ENCODE measurements at regions not wholly inside any gene's neighbourhood (a gene's known extent, or its start where the extent isn't known, plus 50 kb on each side); places are given as distances from the start of the nearest gene placed in this dataset.
"Not testable (repeated sequence)": the region's sequence is repeated elsewhere in the genome, so short reads cannot be mapped to it uniquely, and the experiment has no call there.

GRCh38 chr12:83541446-83541845, 854.7 kb downstream of the TMTC2 start:
- H3K27ac Mint-ChIP-seq = no peak overlapping the region
- H3K27me3 Mint-ChIP-seq = no peaks in the 10 kb centered on the region
- H3K9me3 ChIP-seq (ENCODE audit: control insufficient read depth, low read length, poor library complexity, severe bottlenecking) = no peaks in the 10 kb centered on the region
- DNase-seq (no peak), ATAC-seq (no peak)
- H3K4me1 Mint-ChIP-seq = no peaks in the 10 kb centered on the region
- H3K36me3 Mint-ChIP-seq (ENCODE audit: low read depth) = no peaks in the 10 kb centered on the region
- no peak overlapping the region for H3K4me3 Mint-ChIP-seq

DNA sequence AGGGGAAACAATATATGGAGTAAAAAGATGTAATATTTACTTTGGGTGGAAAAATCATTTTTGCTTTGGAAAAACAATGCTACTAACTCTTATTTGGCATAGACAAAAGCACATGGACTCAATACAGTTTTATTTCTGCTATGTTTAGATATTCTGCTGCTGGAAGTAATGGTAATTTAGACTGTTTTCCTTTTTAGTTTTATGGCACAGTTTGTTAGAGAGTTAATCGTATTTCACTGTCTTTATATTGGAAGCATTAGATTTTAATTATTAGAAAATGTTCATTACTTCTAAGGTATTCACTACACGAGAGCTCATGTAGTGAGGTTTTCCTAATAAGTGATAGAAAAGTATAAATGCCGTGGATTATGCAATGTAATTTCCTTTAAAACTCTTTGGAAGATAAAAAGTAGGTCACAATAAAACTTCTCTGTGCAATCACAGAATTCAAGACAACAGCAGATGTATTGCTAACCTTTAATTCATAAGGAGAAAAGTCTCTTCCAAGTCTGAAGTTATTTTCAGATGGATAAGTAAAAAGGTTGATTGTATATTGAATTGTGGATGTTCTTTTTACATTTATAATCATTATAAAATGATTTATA, 851.8 kb downstream of the TMTC2 start:
- Mint-ChIP-seq H3K27ac (no peak overlapping the region), H3K36me3 (ENCODE audit: low read depth) (no peaks in the 10 kb centered on the region), H3K27me3 (no peaks in the 10 kb centered on the region), H3K4me1 (no peaks in the 10 kb centered on the region), H3K4me3 (no peak overlapping the region)
- H3K9me3 ChIP-seq (ENCODE audit: control insufficient read depth, low read length, poor library complexity, severe bottlenecking) = no peaks in the 10 kb centered on the region
- no peak for ATAC-seq
- DNase-seq = no peak

- DNase-seq (no peak), ATAC-seq (no peak)
- Mint-ChIP-seq H3K4me3 (no peak overlapping the region), H3K4me1 (no peaks in the 10 kb centered on the region), H3K27me3 (no peaks in the 10 kb centered on the region), H3K27ac (no peak overlapping the region), H3K36me3 (ENCODE audit: low read depth) (no peaks in the 10 kb centered on the region)
- no peaks in the 10 kb centered on the region for H3K9me3 ChIP-seq (ENCODE audit: control insufficient read depth, low read length, poor library complexity, severe bottlenecking)
Observed at GRCh38 chr12:83537428-83538053, 850.8 kb downstream of the TMTC2 start.

GRCh38 chr12:83536496-83536895, 849.8 kb downstream of the TMTC2 start:
- Mint-ChIP-seq H3K27me3 (no peaks in the 10 kb centered on the region), H3K36me3 (ENCODE audit: low read depth) (no peaks in the 10 kb centered on the region), H3K4me3 (no peak overlapping the region), H3K4me1 (no peaks in the 10 kb centered on the region), H3K27ac (no peak overlapping the region)
- no peak for DNase-seq
- no peaks in the 10 kb centered on the region for H3K9me3 ChIP-seq (ENCODE audit: control insufficient read depth, low read length, poor library complexity, severe bottlenecking)
- ATAC-seq = no peak

GRCh38 chr12:83528571-83528970, 841.9 kb downstream of the TMTC2 start:
- ATAC-seq = no peak
- no peak overlapping the region for H3K4me3 Mint-ChIP-seq
- DNase-seq = no peak
- no peaks in the 10 kb centered on the region for H3K36me3 Mint-ChIP-seq (ENCODE audit: low read depth)
- H3K27me3 Mint-ChIP-seq = no peaks in the 10 kb centered on the region
- no peaks in the 10 kb centered on the region for H3K4me1 Mint-ChIP-seq
- no peak overlapping the region for H3K27ac Mint-ChIP-seq
- H3K9me3 ChIP-seq (ENCODE audit: control insufficient read depth, low read length, poor library complexity, severe bottlenecking) = no peaks in the 10 kb centered on the region

DNA sequence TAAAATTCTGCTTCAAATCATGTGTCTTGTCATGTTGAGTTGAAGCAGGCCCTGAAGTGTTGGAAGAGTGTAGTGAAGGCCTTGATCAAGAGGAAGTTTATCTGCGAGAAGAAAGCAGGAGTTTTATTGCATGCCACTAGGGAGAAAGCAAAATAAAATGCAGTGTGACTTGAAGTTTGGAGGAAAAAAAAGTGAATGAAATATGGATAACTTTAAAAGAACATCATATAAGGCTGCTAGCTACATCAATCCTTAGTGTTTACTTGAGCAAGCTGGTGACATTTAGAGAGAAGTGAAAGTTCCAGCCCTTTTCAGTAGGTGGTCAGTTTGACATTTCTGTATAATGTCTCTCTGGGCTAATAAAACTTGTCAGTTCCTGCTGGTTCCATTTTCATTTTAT, 841.1 kb downstream of the TMTC2 start:
- no peaks in the 10 kb centered on the region for H3K4me1 Mint-ChIP-seq
- no peaks in the 10 kb centered on the region for H3K36me3 Mint-ChIP-seq (ENCODE audit: low read depth)
- ATAC-seq (no peak), DNase-seq (no peak)
- no peaks in the 10 kb centered on the region for H3K27me3 Mint-ChIP-seq
- H3K9me3 ChIP-seq (ENCODE audit: control insufficient read depth, low read length, poor library complexity, severe bottlenecking) = no peaks in the 10 kb centered on the region
- H3K4me3 Mint-ChIP-seq = no peak overlapping the region
- no peak overlapping the region for H3K27ac Mint-ChIP-seq

DNA sequence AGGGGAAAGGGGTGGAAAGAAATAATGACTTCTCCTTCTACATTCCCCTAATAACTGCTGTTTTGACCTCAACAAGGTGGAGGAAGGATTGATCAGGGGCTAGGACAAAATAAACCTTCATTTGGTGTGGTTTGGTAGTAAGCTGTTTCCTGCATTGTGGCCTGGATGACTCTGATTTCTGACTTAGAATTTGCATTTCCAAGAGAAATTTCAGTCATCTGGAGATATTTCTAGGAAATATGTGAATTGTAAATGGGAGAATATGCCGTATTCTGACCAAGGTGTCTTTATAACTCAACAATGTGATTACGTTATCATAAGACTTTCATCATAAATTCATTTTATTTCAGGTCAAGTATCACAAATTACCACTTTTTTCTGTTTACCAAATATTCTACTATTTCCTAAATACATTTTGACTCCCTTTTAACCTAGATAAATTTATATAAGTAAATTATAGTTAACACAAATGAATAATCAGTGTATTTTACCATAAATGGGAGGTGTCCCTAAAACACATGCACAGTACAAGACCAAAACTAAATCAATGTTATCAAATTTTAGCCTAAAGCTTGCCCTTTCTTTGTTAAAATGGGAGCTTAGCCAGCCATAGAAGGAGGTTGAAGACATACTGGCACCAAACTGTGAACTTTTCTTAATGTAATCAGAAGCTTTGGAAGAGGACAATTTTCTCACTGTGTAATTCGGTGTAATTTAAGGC, 828.8 kb downstream of the TMTC2 start:
- H3K27ac Mint-ChIP-seq = no peak overlapping the region
- DNase-seq = no peak
- no peaks in the 10 kb centered on the region for H3K27me3 Mint-ChIP-seq
- no peaks in the 10 kb centered on the region for H3K36me3 Mint-ChIP-seq (ENCODE audit: low read depth)
- no peak overlapping the region for H3K4me3 Mint-ChIP-seq
- H3K9me3 ChIP-seq (ENCODE audit: control insufficient read depth, low read length, poor library complexity, severe bottlenecking) = no peaks in the 10 kb centered on the region
- ATAC-seq = no peak
- H3K4me1 Mint-ChIP-seq = no peaks in the 10 kb centered on the region

DNA sequence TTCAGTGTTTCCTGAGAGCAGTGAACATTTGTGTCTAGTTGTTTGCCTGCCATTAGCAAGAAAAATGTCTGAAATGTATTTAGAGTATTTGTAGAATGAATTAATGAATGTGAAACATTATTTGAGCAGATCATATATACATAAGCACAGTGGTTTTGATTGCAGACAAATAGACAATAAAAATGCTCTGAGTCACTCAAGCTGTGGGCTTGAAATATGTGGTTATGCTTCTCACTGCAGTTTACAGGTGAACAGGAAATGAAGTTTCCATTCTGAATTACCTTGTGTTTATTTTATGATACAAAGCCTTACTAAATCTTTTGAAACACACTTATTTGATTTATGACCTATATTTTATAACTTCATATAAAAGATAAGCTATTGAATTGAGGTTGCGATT, 827.7 kb downstream of the TMTC2 start:
- no peaks in the 10 kb centered on the region for H3K27me3 Mint-ChIP-seq
- H3K36me3 Mint-ChIP-seq (ENCODE audit: low read depth) = no peaks in the 10 kb centered on the region
- ATAC-seq (no peak), DNase-seq (no peak)
- no peak overlapping the region for H3K27ac Mint-ChIP-seq
- no peaks in the 10 kb centered on the region for H3K4me1 Mint-ChIP-seq
- no peaks in the 10 kb centered on the region for H3K9me3 ChIP-seq (ENCODE audit: control insufficient read depth, low read length, poor library complexity, severe bottlenecking)
- H3K4me3 Mint-ChIP-seq = no peak overlapping the region

DNA sequence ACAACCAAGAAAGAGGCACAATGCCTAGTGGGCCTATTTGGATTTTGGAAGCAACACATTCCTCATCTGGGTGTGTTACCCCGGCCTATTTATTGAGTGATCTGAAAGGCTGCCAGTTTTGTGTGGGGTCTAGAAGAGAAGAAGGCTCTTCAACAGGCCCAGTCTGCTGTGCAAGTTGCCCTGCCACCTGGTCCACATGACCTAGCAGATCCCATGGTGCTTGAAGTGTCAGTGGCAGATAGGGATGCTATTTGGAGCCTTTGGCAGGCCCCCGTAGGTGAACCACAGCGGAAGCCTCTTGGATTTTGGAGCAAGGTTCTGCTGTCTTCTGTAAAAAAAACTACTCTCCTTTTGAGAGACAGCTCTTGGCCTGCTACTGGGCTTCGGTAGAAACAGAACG, 820.1 kb downstream of the TMTC2 start:
- Mint-ChIP-seq H3K36me3 (ENCODE audit: low read depth) (no peaks in the 10 kb centered on the region), H3K27me3 (no peaks in the 10 kb centered on the region), H3K4me1 (no peaks in the 10 kb centered on the region), H3K27ac (no peak overlapping the region), H3K4me3 (no peak overlapping the region)
- no peaks in the 10 kb centered on the region for H3K9me3 ChIP-seq (ENCODE audit: control insufficient read depth, low read length, poor library complexity, severe bottlenecking)
- ATAC-seq (no peak), DNase-seq (no peak)

- DNase-seq (no peak), ATAC-seq (no peak)
- H3K9me3 ChIP-seq (ENCODE audit: control insufficient read depth, low read length, poor library complexity, severe bottlenecking) = no peaks in the 10 kb centered on the region
- Mint-ChIP-seq H3K27ac (no peak overlapping the region), H3K27me3 (no peaks in the 10 kb centered on the region), H3K4me3 (no peak overlapping the region), H3K36me3 (ENCODE audit: low read depth) (no peaks in the 10 kb centered on the region), H3K4me1 (no peaks in the 10 kb centered on the region)
Observed at GRCh38 chr12:83505586-83505985, 818.9 kb downstream of the TMTC2 start.

DNA sequence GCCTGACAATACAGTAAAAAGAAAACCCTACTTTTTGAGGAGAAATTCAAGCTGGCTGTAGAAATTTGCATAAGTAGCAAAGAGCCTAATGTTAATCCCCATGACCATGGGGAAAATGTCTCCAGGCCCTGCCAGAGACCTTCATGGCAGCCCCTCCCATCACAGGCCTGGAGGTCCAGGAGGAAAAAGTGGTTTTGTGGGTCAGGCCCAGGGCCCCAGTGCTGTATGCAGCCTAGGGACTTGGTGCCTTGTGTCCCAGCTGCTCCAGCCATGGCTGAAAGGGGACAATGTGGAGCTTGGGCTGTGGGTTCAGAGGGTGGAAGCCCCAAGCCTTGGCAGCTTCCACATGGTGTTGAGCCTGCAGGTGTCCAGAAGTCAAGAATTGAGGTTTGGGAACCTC, 813.2 kb downstream of the TMTC2 start:
- not testable (repeated sequence) for H3K4me1 Mint-ChIP-seq; ATAC-seq; H3K36me3 Mint-ChIP-seq (ENCODE audit: low read depth); H3K9me3 ChIP-seq (ENCODE audit: control insufficient read depth, low read length, poor library complexity, severe bottlenecking); H3K4me3 Mint-ChIP-seq; H3K27me3 Mint-ChIP-seq; H3K27ac Mint-ChIP-seq; DNase-seq

DNA sequence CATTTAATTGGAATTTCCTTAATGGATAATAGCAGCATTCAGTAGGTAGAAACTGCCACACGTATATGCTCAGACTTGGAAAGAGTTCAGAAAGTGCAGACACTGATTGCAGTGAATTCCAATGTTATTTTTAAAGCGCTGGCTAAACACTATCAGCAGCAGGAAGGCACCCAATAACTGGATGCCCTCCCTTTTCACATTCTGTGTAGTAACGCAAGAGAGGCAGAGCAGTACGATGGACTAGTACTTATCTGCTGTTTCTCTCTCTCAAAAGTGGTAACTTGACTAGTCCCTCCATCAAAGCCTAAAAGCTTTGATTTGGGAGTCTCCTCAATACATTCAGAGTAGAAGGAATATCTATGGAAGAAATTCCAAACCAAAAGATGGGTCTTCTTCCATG, 791.0 kb downstream of the TMTC2 start:
- H3K27ac Mint-ChIP-seq = no peak overlapping the region

DNA sequence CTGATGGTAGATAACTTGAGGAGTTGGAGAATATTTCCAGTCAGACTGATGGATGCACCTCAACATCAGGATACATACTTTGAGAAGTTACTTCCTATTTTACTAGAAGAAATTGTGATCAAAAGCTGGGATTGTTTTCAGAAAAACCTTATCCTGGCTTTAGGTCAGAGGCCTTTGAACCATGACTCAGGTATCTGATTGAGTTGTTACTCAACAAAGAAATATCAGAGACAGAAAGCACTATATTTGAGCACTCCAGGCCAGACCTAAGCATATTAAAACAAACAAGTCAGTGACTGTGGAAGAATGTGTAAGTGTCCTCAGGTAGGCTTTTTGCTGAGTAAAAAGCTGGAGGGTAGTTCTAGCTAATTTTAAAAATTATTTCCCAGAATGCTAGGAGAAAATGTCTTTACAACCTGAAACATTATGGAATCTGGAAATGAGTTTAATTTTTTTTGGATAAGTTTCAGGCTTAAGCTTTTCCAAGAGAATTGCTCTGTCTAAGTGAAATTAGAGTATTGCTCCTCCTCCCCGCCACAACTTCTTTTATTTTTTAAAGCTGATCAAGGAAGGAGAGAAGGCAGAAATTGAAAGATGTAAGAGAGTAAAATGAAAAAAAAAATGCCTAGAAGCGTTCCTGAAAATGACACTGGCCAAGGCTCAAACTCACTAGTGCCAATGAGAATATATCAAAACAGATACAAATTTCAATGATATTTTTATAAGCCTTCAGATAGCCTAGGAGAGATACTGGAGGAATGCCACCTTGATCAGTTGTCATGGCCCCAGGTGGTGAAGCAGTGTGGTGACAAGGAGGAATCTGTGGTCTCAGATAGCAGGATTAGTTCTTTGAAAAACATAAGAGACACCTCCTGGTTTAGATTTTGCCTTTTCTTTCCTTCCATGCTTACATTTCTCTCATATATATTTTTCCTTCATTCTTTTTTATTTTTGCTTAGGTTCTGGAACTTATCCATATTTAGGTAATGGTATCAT, 790.3 kb downstream of the TMTC2 start:
- Mint-ChIP-seq H3K36me3 (ENCODE audit: low read depth) (no peaks in the 10 kb centered on the region), H3K27me3 (no peaks in the 10 kb centered on the region), H3K4me1 (no peaks in the 10 kb centered on the region), H3K4me3 (no peak overlapping the region), H3K27ac (no peak overlapping the region)
- no peak for ATAC-seq
- no peak for DNase-seq
- H3K9me3 ChIP-seq (ENCODE audit: control insufficient read depth, low read length, poor library complexity, severe bottlenecking) = no peaks in the 10 kb centered on the region

More for the DNA sequence above, 791.0 kb downstream of the TMTC2 start:
- DNase-seq (no peak), ATAC-seq (no peak)
- no peaks in the 10 kb centered on the region for H3K4me1 Mint-ChIP-seq
- H3K4me3 Mint-ChIP-seq = no peak overlapping the region
- no peaks in the 10 kb centered on the region for H3K27me3 Mint-ChIP-seq
- no peaks in the 10 kb centered on the region for H3K36me3 Mint-ChIP-seq (ENCODE audit: low read depth)
- no peaks in the 10 kb centered on the region for H3K9me3 ChIP-seq (ENCODE audit: control insufficient read depth, low read length, poor library complexity, severe bottlenecking)

Measured in T-helper 17 cell (primary cell).